GM12872 (cell line): ENCODE measurements at regions not wholly inside any gene's neighbourhood (a gene's known extent, or its start where the extent isn't known, plus 50 kb on each side); places are given as distances from the start of the nearest gene placed in this dataset.

Experiments used
- CTCF ChIP-seq: IDR thresholded peaks from 3 replicates; pipeline ENCODE4 v1.5.1; 2011; ENCODE audit warnings: low read depth, mild to moderate bottlenecking, low read length, moderate library complexity; ENCODE audit not compliant: insufficient read depth

GRCh38 chr5:60377826-60378225 is 322.1 kb downstream of the DEPDC1B start:
- TF ChIP-seq CTCF, result no peak

- no peak for TF ChIP-seq CTCF
These were observed 323.1 kb downstream of the DEPDC1B start for GRCh38 chr5:60376860-60377259.

- no peak for TF ChIP-seq CTCF
These were observed 325.6 kb downstream of the DEPDC1B start for GRCh38 chr5:60374409-60374808.

GRCh38 chr5:60372786-60373185 is 327.2 kb downstream of the DEPDC1B start:
- TF ChIP-seq CTCF, result no peak

- TF ChIP-seq CTCF, result no peak
These were observed 328.9 kb downstream of the DEPDC1B start for GRCh38 chr5:60371065-60371464.

- no peak for TF ChIP-seq CTCF
These were observed 329.5 kb downstream of the DEPDC1B start for GRCh38 chr5:60370508-60370907.

- TF ChIP-seq CTCF, result no peak
These were observed 330.6 kb downstream of the DEPDC1B start for GRCh38 chr5:60369391-60369790.

GRCh38 chr5:60368100-60368499 is 331.9 kb downstream of the DEPDC1B start:
- TF ChIP-seq CTCF, result no peak
